ENCODE measurements at regions not wholly inside any gene's neighbourhood (a gene's known extent, or its start where the extent isn't known, plus 50 kb on each side); places are given as distances from the start of the nearest gene placed in this dataset.
A peak's percentile ranks its signal among the peaks of the same experiment; 100 is the strongest.

GRCh38 chr2:164073101-164074074, 337.6 kb upstream of the FIGN start:
- no peak for DNase-seq
- TF ChIP-seq GATA1 (IDR thresholded peaks at IDR 0.05; ENCODE audit: low read depth, low read length) (no peak), POLR2A (IDR thresholded peaks at IDR 0.05; ENCODE audit: low read length) (no peak)

DNA sequence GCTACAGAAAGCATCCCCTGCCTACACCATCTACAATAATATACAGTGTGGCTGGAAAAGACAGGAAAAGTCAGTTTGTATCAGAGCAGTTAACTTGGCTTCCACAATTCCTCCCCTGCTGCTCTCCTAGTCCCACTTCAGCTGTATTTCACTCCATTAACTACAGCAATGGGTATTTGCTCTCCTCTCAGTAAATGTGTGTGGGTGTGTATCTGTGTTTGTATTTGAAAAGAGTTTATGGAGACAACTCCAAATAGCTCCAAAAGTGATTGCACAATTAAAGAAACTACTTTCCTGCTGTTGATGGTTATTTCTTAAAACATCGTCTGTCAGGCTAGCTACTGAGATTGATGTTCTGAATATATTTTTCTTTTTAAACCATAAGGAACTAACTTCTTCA, 333.7 kb upstream of the FIGN start:
- DNase-seq, result no peak
- TF ChIP-seq GATA1 (IDR thresholded peaks at IDR 0.05; ENCODE audit: low read depth, low read length) (no peak), POLR2A (IDR thresholded peaks at IDR 0.05; ENCODE audit: low read length) (no peak)

GRCh38 chr2:164068063-164068462, 332.3 kb upstream of the FIGN start:
- DNase-seq, result no peak
- no peak for TF ChIP-seq GATA1 (IDR thresholded peaks at IDR 0.05; ENCODE audit: low read depth, low read length)
- no peak for TF ChIP-seq POLR2A (IDR thresholded peaks at IDR 0.05; ENCODE audit: low read length)

DNA sequence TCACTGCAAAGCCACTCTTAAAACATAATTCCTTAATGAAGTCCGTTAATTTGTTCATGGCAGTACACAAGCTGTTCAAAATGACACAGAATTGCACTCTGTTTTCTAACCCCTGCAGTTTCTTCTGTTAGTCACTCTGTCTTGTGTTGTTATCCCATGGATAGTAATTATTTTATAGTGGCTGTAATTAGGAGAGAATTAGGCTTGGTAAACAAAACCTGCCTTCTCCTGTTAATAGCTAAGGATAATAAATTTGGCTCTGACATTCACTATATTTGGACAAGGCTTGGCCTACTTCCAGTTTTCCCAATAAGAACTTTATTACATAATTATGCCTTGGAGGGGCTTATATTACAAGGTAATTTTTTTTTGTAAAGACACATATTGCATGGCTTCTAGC, 330.3 kb upstream of the FIGN start:
- TF ChIP-seq POLR2A (IDR thresholded peaks at IDR 0.05; ENCODE audit: low read length) (no peak), GATA1 (IDR thresholded peaks at IDR 0.05; ENCODE audit: low read depth, low read length) (no peak)

GRCh38 chr2:164065038-164065437, 329.2 kb upstream of the FIGN start:
- no peak for TF ChIP-seq GATA1 (IDR thresholded peaks at IDR 0.05; ENCODE audit: low read depth, low read length)
- no peak for TF ChIP-seq POLR2A (IDR thresholded peaks at IDR 0.05; ENCODE audit: low read length)
- no peak for DNase-seq

More for the DNA sequence above, 330.3 kb upstream of the FIGN start:
- DNase-seq, result no peak

GRCh38 chr2:164061129-164061746, 325.4 kb upstream of the FIGN start:
- TF ChIP-seq POLR2A (IDR thresholded peaks at IDR 0.05; ENCODE audit: low read length) (no peak), GATA1 (IDR thresholded peaks at IDR 0.05; ENCODE audit: low read depth, low read length) (no peak)

DNA sequence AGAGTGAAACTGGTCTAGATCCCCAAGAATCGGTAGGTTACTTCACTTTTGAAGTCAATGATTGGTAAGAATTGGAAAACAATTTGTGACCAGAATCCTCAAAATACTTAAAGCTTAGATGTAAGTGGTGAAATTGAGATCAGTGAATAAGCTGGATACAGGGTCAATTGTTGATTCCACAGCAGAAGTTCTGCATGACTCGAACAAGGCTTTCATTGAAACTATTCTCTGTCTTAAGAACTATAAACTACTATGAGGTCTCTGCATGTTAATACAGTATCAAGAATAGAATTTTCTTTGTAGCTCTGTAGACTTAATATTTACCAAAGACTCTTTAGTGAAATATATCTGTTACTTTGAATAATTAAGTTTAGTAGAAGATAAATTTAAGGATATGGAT, 324.2 kb upstream of the FIGN start:
- TF ChIP-seq GATA1 (IDR thresholded peaks at IDR 0.05; ENCODE audit: low read depth, low read length), result no peak
- no peak for TF ChIP-seq POLR2A (IDR thresholded peaks at IDR 0.05; ENCODE audit: low read length)

More at GRCh38 chr2:164061129-164061746, 325.4 kb upstream of the FIGN start:
- peak; percentile 28 to 55 for DNase-seq

GRCh38 chr2:164055623-164056022, 319.8 kb upstream of the FIGN start:
- TF ChIP-seq POLR2A (IDR thresholded peaks at IDR 0.05; ENCODE audit: low read length) (no peak), GATA1 (IDR thresholded peaks at IDR 0.05; ENCODE audit: low read depth, low read length) (no peak)
- DNase-seq, result no peak

More for the DNA sequence above, 324.2 kb upstream of the FIGN start:
- DNase-seq, result no peak

- no peak for DNase-seq
- TF ChIP-seq POLR2A (IDR thresholded peaks at IDR 0.05; ENCODE audit: low read length) (no peak), GATA1 (IDR thresholded peaks at IDR 0.05; ENCODE audit: low read depth, low read length) (no peak)
These were observed 318.8 kb upstream of the FIGN start for GRCh38 chr2:164054651-164055050.

GRCh38 chr2:164053021-164053420, 317.2 kb upstream of the FIGN start:
- DNase-seq, result no peak

DNA sequence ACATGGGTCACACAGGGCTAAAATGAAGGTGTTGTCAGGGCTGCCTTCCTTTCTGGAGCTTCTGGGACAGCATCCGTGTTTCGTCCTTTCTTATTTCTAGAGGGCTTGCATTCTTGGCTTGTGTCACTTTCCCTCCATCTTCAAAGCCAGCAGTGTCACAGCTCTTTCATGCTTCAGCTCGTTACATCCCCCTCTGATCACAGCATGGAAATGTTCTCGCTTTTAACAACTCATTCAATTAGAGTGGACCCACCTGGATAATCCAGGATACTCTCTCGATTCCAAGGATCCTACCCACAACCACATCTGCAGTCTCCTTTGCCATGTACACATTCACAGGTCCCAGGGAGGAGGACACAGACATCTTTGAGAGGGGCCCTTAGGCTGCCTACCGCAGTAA, 316.2 kb upstream of the FIGN start:
- TF ChIP-seq GATA1 (IDR thresholded peaks at IDR 0.05; ENCODE audit: low read depth, low read length), result no peak
- no peak for TF ChIP-seq POLR2A (IDR thresholded peaks at IDR 0.05; ENCODE audit: low read length)
- no peak for DNase-seq

More at GRCh38 chr2:164053021-164053420, 317.2 kb upstream of the FIGN start:
- TF ChIP-seq GATA1 (IDR thresholded peaks at IDR 0.05; ENCODE audit: low read depth, low read length) (no peak), POLR2A (IDR thresholded peaks at IDR 0.05; ENCODE audit: low read length) (no peak)

DNA sequence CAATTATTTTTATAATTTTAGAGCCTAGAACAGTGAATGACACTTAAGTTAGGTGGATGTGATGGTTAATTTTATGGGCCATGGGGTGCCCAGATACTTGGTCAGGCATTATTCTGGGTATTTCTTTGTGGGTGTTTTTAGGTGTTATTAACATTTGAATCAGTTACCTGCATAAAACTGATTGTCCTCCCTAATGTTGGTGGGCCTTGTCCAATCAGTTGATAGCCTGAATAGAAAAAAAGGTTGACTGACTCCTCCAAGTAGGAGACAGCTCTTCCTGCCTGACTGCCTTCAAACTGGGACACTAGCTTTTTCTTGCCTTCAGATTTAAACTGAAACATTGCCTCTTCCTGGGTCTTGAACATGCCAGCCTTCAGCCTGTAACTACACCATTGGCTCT, 312.9 kb upstream of the FIGN start:
- TF ChIP-seq GATA1 (IDR thresholded peaks at IDR 0.05; ENCODE audit: low read depth, low read length), result no peak
- no peak for TF ChIP-seq POLR2A (IDR thresholded peaks at IDR 0.05; ENCODE audit: low read length)
- DNase-seq, result no peak

GRCh38 chr2:164046040-164046439, 310.2 kb upstream of the FIGN start:
- DNase-seq, result no peak
- no peak for TF ChIP-seq GATA1 (IDR thresholded peaks at IDR 0.05; ENCODE audit: low read depth, low read length)
- no peak for TF ChIP-seq POLR2A (IDR thresholded peaks at IDR 0.05; ENCODE audit: low read length)

GRCh38 chr2:164044622-164045021, 308.8 kb upstream of the FIGN start:
- DNase-seq, result no peak
- TF ChIP-seq GATA1 (IDR thresholded peaks at IDR 0.05; ENCODE audit: low read depth, low read length), result no peak
- no peak for TF ChIP-seq POLR2A (IDR thresholded peaks at IDR 0.05; ENCODE audit: low read length)

All from erythroblast (primary cell).